Right lobe of liver (tissue), 6 donors: ENCODE measurements at regions not wholly inside any gene's neighbourhood (a gene's known extent, or its start where the extent isn't known, plus 50 kb on each side); places are given as distances from the start of the nearest gene placed in this dataset.

ENCODE experiments used
- ATAC-seq, 4 donors: fragments of 200-7000 bp; cut with Tn5 transposase; one replicate each; pipeline ENCODE4 v1.9.1; 2020; ENCODE audit warnings: mild to moderate bottlenecking in 4 of 4, moderate library complexity in 4 of 4
- DNase-seq, 3 donors: peaks; one replicate each; pipeline ENCODE4 v3.0.0-alpha.2; 2020
- H3K27ac ChIP-seq, 3 donors: fragments of 200-600 bp; one replicate each; pipeline ENCODE4 v1.8.0; 2022
- H3K27me3 ChIP-seq, 2 donors: fragments of 200-600 bp; one replicate each; pipeline ENCODE4 v1.8.0; 2022
- H3K36me3 ChIP-seq, 4 donors: fragments of 200-600 bp; sonication (generic) in 1 of 4; one replicate each; pipeline versions ENCODE4 v1.5.1 to v1.8.0; 2017 to 2022; ENCODE audit warnings: control low read depth in 1 of 4
- H3K4me1 ChIP-seq, 4 donors: fragments of 200-600 bp; sonication (generic) in 1 of 4; one replicate each; pipeline versions ENCODE4 v1.5.1 to v1.8.0; 2017 to 2022; ENCODE audit warnings: control low read depth in 1 of 4
- H3K4me3 ChIP-seq, 3 donors: fragments of 200-600 bp; one replicate each; pipeline ENCODE4 v1.8.0; 2022
- H3K9me3 ChIP-seq, 4 donors: fragments of 200-600 bp; sonication (generic) in 1 of 4; one replicate each; pipeline versions ENCODE4 v1.5.1 to v1.8.0; 2017 to 2022; ENCODE audit warnings: control low read depth in 1 of 4
- POLR2A ChIP-seq: fragments of 450-650 bp; IDR thresholded peaks from one replicate; pipeline ENCODE4 v1.6.1; 2017; ENCODE audit warnings: antibody characterized with exemption, mild to moderate bottlenecking
- WGBS: methylation state at CpG from one replicate; pipeline ENCODE4 v1.1.6; 2018; ENCODE audit warnings: low coverage, low lambda C conversion rate; ENCODE audit not compliant: insufficient coverage; ENCODE audit errors: missing lambda C conversion rate; 5-methylcytosine and 5-hydroxymethylcytosine counted together
- intact Hi-C, 2 donors: fragments of 100-400 bp; cut with DNase I; formaldehyde crosslinking; loops; one replicate each; pipeline versions ENCODE4 v1.11.2 to v1.14.1; 2022
- TF ChIP-seq, protein P1 (sequence below), 4 donors: fragments of 200-600 bp in 3 of 4; fragments of 450-650 bp in 1 of 4; IDR thresholded peaks; one replicate each; pipeline versions ENCODE4 v1.5.1 to v1.8.0; 2016 to 2022; ENCODE audit warnings: antibody characterized with exemption in 4 of 4, mild to moderate bottlenecking in 2 of 4
- donor health status: DM: no; HTN: yes; CAD: no.
- donor health status: DM: no; HTN: no; CAD: no.
- donor health status: DM: no; HTN: no; CAD: no.
- donor health status: DM: no; HTN: yes; CAD: no.
- donor health status: DM: no; HTN: yes; CAD: no.

DNA sequence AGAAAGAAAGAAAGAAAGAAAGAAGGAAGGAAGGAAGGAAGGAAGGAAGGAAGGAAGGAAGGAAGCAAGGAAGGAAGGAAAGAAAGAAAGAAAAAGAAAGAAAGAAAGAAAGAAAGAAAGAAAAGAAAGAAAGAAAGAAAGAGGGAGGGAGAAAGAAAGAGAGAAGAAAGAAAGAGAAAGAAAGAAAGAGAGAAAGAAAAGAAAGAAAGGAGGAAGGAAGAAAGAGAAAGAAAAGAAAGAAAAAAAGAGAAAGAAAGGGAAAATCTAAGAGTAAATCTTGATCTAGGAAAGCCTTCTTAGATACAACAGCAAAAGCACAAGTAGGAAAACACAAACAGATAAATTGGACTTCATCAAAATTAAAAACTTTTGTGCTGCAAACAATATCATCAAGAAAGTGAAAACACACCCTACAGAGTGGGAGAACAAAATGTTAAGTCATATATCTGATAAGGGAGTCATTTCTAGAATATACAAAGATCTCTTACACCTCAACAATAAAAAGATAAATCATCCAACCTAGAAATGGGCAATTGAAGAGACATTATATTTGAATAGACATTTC is 116.8 kb upstream of the FGF3 start:
- H3K4me3 ChIP-seq: no peak overlapping the region
- H3K36me3 ChIP-seq: no peaks in the 10 kb centered on the region
- TF ChIP-seq, protein P1, sequence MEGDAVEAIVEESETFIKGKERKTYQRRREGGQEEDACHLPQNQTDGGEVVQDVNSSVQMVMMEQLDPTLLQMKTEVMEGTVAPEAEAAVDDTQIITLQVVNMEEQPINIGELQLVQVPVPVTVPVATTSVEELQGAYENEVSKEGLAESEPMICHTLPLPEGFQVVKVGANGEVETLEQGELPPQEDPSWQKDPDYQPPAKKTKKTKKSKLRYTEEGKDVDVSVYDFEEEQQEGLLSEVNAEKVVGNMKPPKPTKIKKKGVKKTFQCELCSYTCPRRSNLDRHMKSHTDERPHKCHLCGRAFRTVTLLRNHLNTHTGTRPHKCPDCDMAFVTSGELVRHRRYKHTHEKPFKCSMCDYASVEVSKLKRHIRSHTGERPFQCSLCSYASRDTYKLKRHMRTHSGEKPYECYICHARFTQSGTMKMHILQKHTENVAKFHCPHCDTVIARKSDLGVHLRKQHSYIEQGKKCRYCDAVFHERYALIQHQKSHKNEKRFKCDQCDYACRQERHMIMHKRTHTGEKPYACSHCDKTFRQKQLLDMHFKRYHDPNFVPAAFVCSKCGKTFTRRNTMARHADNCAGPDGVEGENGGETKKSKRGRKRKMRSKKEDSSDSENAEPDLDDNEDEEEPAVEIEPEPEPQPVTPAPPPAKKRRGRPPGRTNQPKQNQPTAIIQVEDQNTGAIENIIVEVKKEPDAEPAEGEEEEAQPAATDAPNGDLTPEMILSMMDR (IDR thresholded peaks at IDR 0.05): no peak
- TF ChIP-seq POLR2A: no peak
- H3K27ac ChIP-seq: no peak overlapping the region
- ATAC-seq: no peak
- no peak for DNase-seq
- intact Hi-C loops: no loop called here
- no peaks in the 10 kb centered on the region for H3K27me3 ChIP-seq
- no peaks in the 10 kb centered on the region for H3K4me1 ChIP-seq
- H3K9me3 ChIP-seq: no peaks in the 10 kb centered on the region

DNA sequence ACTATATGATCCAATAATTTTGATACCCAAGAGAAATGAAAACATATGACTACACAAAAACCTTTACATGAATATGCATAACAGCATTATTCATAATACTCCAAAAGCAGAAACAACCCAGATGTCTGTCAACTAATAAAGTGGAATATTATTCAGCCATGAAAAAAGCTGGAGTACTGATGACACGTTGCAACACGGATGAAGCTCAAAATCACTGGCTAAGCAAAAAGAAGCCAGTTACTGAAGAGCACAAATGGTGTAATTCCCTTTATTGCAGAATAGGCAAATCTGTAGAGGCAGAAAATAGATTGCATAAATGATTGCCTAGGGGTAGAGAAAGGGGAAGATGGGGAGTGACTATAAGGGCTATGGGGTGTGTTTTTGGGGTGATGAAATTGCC is 117.6 kb upstream of the FGF3 start:
- H3K4me1 ChIP-seq: no peaks in the 10 kb centered on the region

DNA sequence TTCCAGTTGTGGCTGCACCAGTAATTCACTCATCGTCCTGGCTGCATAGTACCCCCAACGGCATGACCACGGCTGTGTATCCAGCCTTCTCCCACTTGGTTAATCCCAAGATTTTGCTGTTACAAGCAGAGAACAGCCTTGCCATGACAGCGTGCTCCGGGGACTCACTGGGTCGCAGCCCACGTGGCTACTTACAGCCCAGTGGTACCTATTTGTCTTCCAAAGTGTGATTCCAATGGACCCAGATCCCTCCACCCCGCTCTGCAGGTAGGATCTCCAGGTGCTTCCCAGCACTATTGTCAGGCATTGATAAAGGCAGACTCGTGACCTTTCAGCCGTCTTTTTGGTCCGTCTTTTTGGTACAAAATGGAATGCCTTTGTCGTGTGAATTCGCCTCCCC is 119.0 kb upstream of the FGF3 start:
- no peak overlapping the region for H3K27ac ChIP-seq
- H3K9me3 ChIP-seq: no peaks in the 10 kb centered on the region
- H3K27me3 ChIP-seq: no peaks in the 10 kb centered on the region
- no peak overlapping the region for H3K4me3 ChIP-seq
- TF ChIP-seq POLR2A: no peak
- TF ChIP-seq, protein P1 (IDR thresholded peaks at IDR 0.05): no peak
- no peaks in the 10 kb centered on the region for H3K36me3 ChIP-seq
- intact Hi-C loops: no loop called here
- peak in 1 of 3 donors; percentile 21 for DNase-seq
- no peak for ATAC-seq
- WGBS: 91% methylated on average over 6 of the region's 13 CpGs
- H3K4me1 ChIP-seq: peaks cover 0 to 2% (median 0%) of the 10 kb centered on the region in 4 donors

More for the DNA sequence above, 117.6 kb upstream of the FGF3 start:
- DNase-seq (no peak), ATAC-seq (no peak)
- Histone ChIP-seq H3K9me3 (no peaks in the 10 kb centered on the region), H3K27ac (no peak overlapping the region), H3K36me3 (no peaks in the 10 kb centered on the region), H3K27me3 (no peaks in the 10 kb centered on the region), H3K4me3 (no peak overlapping the region)
- no peak for TF ChIP-seq POLR2A
- TF ChIP-seq, protein P1 (IDR thresholded peaks at IDR 0.05): no peak
- 42% methylated on average over 2 of the region's 2 CpGs for WGBS
- intact Hi-C loops: no loop called here

DNA sequence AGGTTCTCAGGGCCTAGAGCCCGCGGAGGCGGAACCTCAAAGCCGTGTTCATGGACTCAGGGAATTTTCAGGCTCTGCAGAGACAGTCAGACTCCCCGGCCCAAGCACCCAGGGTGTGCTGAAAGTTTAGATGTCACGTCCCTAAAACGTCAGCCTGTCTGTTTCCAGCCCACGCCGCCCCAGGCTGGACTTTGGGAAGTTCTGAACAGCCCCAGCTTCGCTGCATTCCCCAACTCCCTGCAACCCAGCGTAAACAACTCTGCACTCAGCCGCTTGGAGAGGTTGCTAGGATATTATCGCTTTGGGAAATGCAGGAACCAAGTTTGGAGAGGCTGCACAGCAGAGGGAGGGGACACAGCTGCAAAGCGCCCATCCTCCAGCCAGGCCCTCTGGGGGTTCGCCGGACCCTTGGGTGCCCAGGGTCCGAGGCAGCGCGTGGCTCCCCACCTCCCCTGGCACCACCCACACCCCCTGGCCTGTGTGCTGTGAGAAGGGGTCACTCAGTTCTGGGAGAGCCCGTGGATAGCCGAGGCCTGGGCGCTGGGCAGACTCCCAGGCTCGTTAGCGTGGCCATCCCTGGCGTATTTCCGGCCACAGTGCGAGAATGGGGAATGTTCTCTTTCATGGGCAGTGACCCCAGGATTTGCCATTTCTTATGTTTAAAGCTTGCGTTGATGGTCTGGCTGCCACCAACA is 120.5 kb upstream of the FGF3 start:
- WGBS: 43% methylated on average over 7 of the region's 28 CpGs
- Histone ChIP-seq H3K4me1 (peaks cover 0 to 4% (median 0%) of the 10 kb centered on the region in 4 donors), H3K4me3 (no peak overlapping the region), H3K36me3 (no peaks in the 10 kb centered on the region), H3K27ac (peak overlapping the region; percentile 16 to 46 (median 33)), H3K27me3 (no peaks in the 10 kb centered on the region), H3K9me3 (no peaks in the 10 kb centered on the region)
- intact Hi-C loops: no loop called here
- TF ChIP-seq, protein P1 (IDR thresholded peaks at IDR 0.05): no peak
- TF ChIP-seq POLR2A: no peak
- DNase-seq (peak; percentile 54 to 63 (median 61)), ATAC-seq (peak; percentile 69 to 84 (median 76))
